Loucy (cell line): ENCODE measurements at regions not wholly inside any gene's neighbourhood (a gene's known extent, or its start where the extent isn't known, plus 50 kb on each side); places are given as distances from the start of the nearest gene placed in this dataset.

ENCODE experiments used
- H2AFZ ChIP-seq: fragments of 200-600 bp; sonication (generic); 2 replicates; pipeline ENCODE4 v1.6.0; 2016; ENCODE audit warnings: antibody characterized with exemption, mild to moderate bottlenecking, low read length, moderate library complexity
- H3F3A ChIP-seq: fragments of 200-600 bp; 2 replicates; pipeline ENCODE4 v1.6.0; 2016; ENCODE audit warnings: antibody characterized with exemption, low read depth, mild to moderate bottlenecking
- H3K27me3 ChIP-seq: fragments of 200-600 bp; sonication (generic); 2 replicates; pipeline ENCODE4 v1.6.1; 2014; ENCODE audit warnings: low read length, mild to moderate bottlenecking; ENCODE audit not compliant: insufficient read depth, poor library complexity, severe bottlenecking
- H3K36me3 ChIP-seq: fragments of 200-600 bp; sonication (generic); 2 replicates; pipeline ENCODE4 v1.6.1; 2016; ENCODE audit warnings: low read length; ENCODE audit not compliant: insufficient read depth
- H3K4me1 ChIP-seq: fragments of 200-600 bp; sonication (generic); 2 replicates; pipeline ENCODE4 v1.5.1; 2014; ENCODE audit warnings: low read length, mild to moderate bottlenecking; ENCODE audit not compliant: insufficient read depth, poor library complexity, severe bottlenecking
- H3K4me2 ChIP-seq: fragments of 200-600 bp; sonication (generic); 2 replicates; pipeline ENCODE4 v1.6.0; 2014; ENCODE audit warnings: antibody characterized with exemption, low read length, low read depth, mild to moderate bottlenecking; ENCODE audit not compliant: poor library complexity, severe bottlenecking
- H3K4me3 ChIP-seq: fragments of 200-600 bp; sonication (generic); 2 replicates; pipeline ENCODE4 v1.5.1; 2014; ENCODE audit warnings: low read length, mild to moderate bottlenecking, mixed read lengths; ENCODE audit not compliant: poor library complexity, severe bottlenecking
- H3K79me2 ChIP-seq: fragments of 200-600 bp; sonication (generic); 2 replicates; pipeline ENCODE4 v1.6.1; 2014; ENCODE audit warnings: low read length; ENCODE audit not compliant: insufficient read depth
- H3K9ac ChIP-seq: fragments of 200-600 bp; sonication (generic); 2 replicates; pipeline ENCODE4 v1.6.0; 2014; ENCODE audit warnings: mild to moderate bottlenecking, low read depth, low read length, moderate library complexity; ENCODE audit not compliant: poor library complexity, severe bottlenecking
- H3K9me2 ChIP-seq: fragments of 200-600 bp; sonication (generic); replicated peaks from 2 replicates; pipeline ENCODE4 v1.6.1; 2016; ENCODE audit warnings: low read depth, low read length, mixed read lengths
- H3K9me3 ChIP-seq: fragments of 200-600 bp; sonication (generic); 2 replicates; pipeline ENCODE4 v1.6.1; 2014; ENCODE audit warnings: mild to moderate bottlenecking, antibody characterized with exemption, low read length, low read depth; ENCODE audit not compliant: insufficient read depth
- H4K20me1 ChIP-seq: fragments of 200-600 bp; sonication (generic); 2 replicates; pipeline ENCODE4 v1.6.0; 2014; ENCODE audit warnings: antibody characterized with exemption, low read length, mild to moderate bottlenecking; ENCODE audit not compliant: insufficient read depth, poor library complexity, severe bottlenecking
- EZH2phosphoT487 ChIP-seq: fragments of 200-600 bp; IDR thresholded peaks from 2 replicates; pipeline ENCODE4 v1.6.1; 2018; ENCODE audit warnings: antibody characterized with exemption, mild to moderate bottlenecking, moderate library complexity, borderline replicate concordance
- TF ChIP-seq, protein P1 (sequence below): fragments of 200-600 bp; sonication (generic); conservative IDR thresholded peaks from 2 replicates; pipeline ENCODE4 v1.5.1; 2014; ENCODE audit warnings: mild to moderate bottlenecking, antibody characterized with exemption, low read length

DNA sequence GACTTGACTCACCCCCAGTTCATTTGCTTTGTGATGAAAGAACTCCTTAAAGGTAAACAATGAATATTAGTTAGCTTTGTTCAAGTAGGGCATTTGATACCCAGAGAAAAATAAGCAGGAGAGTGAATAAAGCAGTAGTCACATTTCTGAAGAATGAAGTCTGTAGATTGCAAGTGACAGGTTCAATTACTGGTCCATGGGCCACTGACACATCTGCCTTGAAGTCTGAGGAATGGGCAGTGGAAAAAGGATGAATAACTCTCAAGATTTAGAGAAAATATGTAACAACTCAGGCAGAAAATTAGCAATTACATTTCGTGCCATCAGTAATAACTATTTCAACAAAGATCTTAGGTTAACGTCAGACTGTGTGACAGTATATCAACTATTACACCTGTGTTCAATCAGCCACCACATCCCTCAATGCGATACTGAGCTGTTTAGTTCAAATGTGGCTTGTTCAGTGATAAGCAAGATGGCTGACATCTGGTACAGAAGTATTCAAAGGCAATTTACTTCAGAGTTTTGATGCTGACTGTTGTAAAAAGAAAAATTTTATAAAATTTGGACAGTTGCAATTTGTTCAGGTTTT, 1890.7 kb upstream of the NUDT12 start:
- Histone ChIP-seq H2AFZ (no peak overlapping the region), H3K4me3 (no peak overlapping the region), H3K9me2 (no peaks in the 10 kb centered on the region), H3F3A (no peaks in the 10 kb centered on the region), H3K79me2 (no peaks in the 10 kb centered on the region), H4K20me1 (no peaks in the 10 kb centered on the region), H3K36me3 (no peaks in the 10 kb centered on the region), H3K9ac (no peak overlapping the region), H3K4me2 (no peak overlapping the region), H3K27me3 (no peaks in the 10 kb centered on the region), H3K4me1 (no peaks in the 10 kb centered on the region), H3K9me3 (no peaks in the 10 kb centered on the region)
- no peak for TF ChIP-seq EZH2phosphoT487
- TF ChIP-seq, protein P1, sequence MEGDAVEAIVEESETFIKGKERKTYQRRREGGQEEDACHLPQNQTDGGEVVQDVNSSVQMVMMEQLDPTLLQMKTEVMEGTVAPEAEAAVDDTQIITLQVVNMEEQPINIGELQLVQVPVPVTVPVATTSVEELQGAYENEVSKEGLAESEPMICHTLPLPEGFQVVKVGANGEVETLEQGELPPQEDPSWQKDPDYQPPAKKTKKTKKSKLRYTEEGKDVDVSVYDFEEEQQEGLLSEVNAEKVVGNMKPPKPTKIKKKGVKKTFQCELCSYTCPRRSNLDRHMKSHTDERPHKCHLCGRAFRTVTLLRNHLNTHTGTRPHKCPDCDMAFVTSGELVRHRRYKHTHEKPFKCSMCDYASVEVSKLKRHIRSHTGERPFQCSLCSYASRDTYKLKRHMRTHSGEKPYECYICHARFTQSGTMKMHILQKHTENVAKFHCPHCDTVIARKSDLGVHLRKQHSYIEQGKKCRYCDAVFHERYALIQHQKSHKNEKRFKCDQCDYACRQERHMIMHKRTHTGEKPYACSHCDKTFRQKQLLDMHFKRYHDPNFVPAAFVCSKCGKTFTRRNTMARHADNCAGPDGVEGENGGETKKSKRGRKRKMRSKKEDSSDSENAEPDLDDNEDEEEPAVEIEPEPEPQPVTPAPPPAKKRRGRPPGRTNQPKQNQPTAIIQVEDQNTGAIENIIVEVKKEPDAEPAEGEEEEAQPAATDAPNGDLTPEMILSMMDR: no peak

DNA sequence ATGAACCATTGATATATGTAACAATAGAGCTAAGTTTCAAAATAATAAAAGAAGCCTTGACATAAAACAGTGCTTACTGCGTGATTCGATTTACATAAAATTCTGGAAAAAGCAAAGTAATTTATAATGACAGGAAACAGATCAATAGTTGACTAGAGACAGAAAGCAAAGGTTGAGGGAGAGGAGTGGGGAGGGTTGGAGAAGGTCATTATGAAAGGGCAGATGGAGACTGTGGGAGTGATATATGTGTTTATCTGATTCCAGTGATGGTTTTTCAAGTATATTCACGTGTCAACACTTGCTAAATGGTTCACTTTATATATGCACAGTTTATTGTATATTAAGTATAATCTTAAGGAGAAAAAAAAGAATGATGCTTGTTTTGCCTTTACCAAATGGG, 1885.7 kb upstream of the NUDT12 start:
- no peaks in the 10 kb centered on the region for H3K79me2 ChIP-seq
- no peaks in the 10 kb centered on the region for H3K27me3 ChIP-seq
- H2AFZ ChIP-seq: no peak overlapping the region
- no peak for TF ChIP-seq EZH2phosphoT487
- TF ChIP-seq, protein P1: no peak
- no peaks in the 10 kb centered on the region for H3K36me3 ChIP-seq
- H3K4me2 ChIP-seq: no peak overlapping the region
- H3K9me2 ChIP-seq: no peaks in the 10 kb centered on the region
- H3K9me3 ChIP-seq: no peaks in the 10 kb centered on the region
- H4K20me1 ChIP-seq: no peaks in the 10 kb centered on the region
- H3K4me3 ChIP-seq: no peak overlapping the region
- no peaks in the 10 kb centered on the region for H3K4me1 ChIP-seq
- H3F3A ChIP-seq: no peaks in the 10 kb centered on the region
- no peak overlapping the region for H3K9ac ChIP-seq

- H3K79me2 ChIP-seq: no peaks in the 10 kb centered on the region
- TF ChIP-seq, protein P1: no peak
- no peak for TF ChIP-seq EZH2phosphoT487
- H3K4me3 ChIP-seq: no peak overlapping the region
- H3K9ac ChIP-seq: no peak overlapping the region
- no peaks in the 10 kb centered on the region for H3K27me3 ChIP-seq
- no peak overlapping the region for H3K4me2 ChIP-seq
- no peaks in the 10 kb centered on the region for H3K9me2 ChIP-seq
- no peaks in the 10 kb centered on the region for H3F3A ChIP-seq
- H4K20me1 ChIP-seq: no peaks in the 10 kb centered on the region
- H2AFZ ChIP-seq: no peak overlapping the region
- H3K4me1 ChIP-seq: no peaks in the 10 kb centered on the region
- H3K36me3 ChIP-seq: no peaks in the 10 kb centered on the region
- no peaks in the 10 kb centered on the region for H3K9me3 ChIP-seq
These were observed 1867.9 kb upstream of the NUDT12 start for GRCh38 chr5:105430516-105430915.
